Ishikawa (cell line): ENCODE measurements at regions not wholly inside any gene's neighbourhood (a gene's known extent, or its start where the extent isn't known, plus 50 kb on each side); places are given as distances from the start of the nearest gene placed in this dataset.

Experiments
- CEBPB ChIP-seq: IDR thresholded peaks from 2 replicates; pipeline ENCODE4 v1.6.1; 2012
- CREB1 ChIP-seq: IDR thresholded peaks from 2 replicates; pipeline ENCODE4 v1.6.1; 2012; ENCODE audit warnings: low read depth
- EGR1 ChIP-seq: IDR thresholded peaks from 2 replicates; pipeline ENCODE4 v1.6.1; 2012
- EP300 ChIP-seq: IDR thresholded peaks from 2 replicates; pipeline ENCODE4 v1.6.1; 2012; ENCODE audit warnings: borderline replicate concordance
- FOXM1 ChIP-seq: IDR thresholded peaks from 2 replicates; pipeline ENCODE4 v1.6.1; 2012; ENCODE audit warnings: low read depth, borderline replicate concordance
- NFIC ChIP-seq: IDR thresholded peaks from 2 replicates; pipeline ENCODE4 v1.6.1; 2012
- RAD21 ChIP-seq: IDR thresholded peaks from 2 replicates; pipeline ENCODE4 v1.6.1; 2012; ENCODE audit warnings: low read depth
- TAF1 ChIP-seq: IDR thresholded peaks from 2 replicates; pipeline ENCODE4 v1.6.1; 2012; ENCODE audit warnings: low read depth, mild to moderate bottlenecking
- TCF12 ChIP-seq: IDR thresholded peaks from 2 replicates; pipeline ENCODE4 v1.6.1; 2012; ENCODE audit warnings: low read depth
- TEAD4 ChIP-seq: IDR thresholded peaks from 2 replicates; pipeline ENCODE4 v1.6.1; 2012
- YY1 ChIP-seq: IDR thresholded peaks from 2 replicates; pipeline ENCODE4 v1.6.1; 2012; ENCODE audit warnings: low read depth
- ZBTB7A ChIP-seq: IDR thresholded peaks from 2 replicates; pipeline ENCODE4 v1.6.1; 2012; ENCODE audit warnings: low read depth
- TF ChIP-seq, protein P1 (sequence below): IDR thresholded peaks from 2 replicates; pipeline ENCODE4 v1.6.1; 2012
- TF ChIP-seq, protein P2 (sequence below): IDR thresholded peaks from 2 replicates; pipeline ENCODE4 v1.6.1; 2012; ENCODE audit warnings: low read depth, mild to moderate bottlenecking
- TF ChIP-seq, protein P3 (sequence below): IDR thresholded peaks from 2 replicates; pipeline ENCODE4 v1.6.1; 2012

DNA sequence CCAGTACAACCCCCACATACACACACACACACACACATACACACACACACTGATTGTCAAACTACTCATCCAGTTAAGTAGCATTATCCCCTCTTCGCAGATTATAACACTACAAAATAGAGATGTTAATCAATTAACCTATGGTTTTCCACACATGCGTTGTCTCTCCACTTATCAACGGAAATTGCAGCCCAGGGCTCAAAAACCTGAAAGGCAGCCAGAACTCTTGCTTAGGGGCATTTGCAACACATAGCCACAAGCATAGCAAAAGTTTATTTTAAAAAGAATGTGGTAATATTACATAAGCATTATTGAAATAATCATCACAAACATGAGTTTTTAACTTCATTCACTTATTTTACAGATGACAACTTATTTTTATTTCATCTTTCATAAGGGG lies 265.8 kb downstream of the SLC16A7 start:
- TF ChIP-seq, protein P1, sequence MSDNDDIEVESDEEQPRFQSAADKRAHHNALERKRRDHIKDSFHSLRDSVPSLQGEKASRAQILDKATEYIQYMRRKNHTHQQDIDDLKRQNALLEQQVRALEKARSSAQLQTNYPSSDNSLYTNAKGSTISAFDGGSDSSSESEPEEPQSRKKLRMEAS, result no peak
- TF ChIP-seq FOXM1, result no peak
- TF ChIP-seq, protein P2, sequence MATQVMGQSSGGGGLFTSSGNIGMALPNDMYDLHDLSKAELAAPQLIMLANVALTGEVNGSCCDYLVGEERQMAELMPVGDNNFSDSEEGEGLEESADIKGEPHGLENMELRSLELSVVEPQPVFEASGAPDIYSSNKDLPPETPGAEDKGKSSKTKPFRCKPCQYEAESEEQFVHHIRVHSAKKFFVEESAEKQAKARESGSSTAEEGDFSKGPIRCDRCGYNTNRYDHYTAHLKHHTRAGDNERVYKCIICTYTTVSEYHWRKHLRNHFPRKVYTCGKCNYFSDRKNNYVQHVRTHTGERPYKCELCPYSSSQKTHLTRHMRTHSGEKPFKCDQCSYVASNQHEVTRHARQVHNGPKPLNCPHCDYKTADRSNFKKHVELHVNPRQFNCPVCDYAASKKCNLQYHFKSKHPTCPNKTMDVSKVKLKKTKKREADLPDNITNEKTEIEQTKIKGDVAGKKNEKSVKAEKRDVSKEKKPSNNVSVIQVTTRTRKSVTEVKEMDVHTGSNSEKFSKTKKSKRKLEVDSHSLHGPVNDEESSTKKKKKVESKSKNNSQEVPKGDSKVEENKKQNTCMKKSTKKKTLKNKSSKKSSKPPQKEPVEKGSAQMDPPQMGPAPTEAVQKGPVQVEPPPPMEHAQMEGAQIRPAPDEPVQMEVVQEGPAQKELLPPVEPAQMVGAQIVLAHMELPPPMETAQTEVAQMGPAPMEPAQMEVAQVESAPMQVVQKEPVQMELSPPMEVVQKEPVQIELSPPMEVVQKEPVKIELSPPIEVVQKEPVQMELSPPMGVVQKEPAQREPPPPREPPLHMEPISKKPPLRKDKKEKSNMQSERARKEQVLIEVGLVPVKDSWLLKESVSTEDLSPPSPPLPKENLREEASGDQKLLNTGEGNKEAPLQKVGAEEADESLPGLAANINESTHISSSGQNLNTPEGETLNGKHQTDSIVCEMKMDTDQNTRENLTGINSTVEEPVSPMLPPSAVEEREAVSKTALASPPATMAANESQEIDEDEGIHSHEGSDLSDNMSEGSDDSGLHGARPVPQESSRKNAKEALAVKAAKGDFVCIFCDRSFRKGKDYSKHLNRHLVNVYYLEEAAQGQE, result no peak
- no peak for TF ChIP-seq EGR1
- no peak for TF ChIP-seq TEAD4
- no peak for TF ChIP-seq TAF1
- TF ChIP-seq ZBTB7A, result no peak
- no peak for TF ChIP-seq CEBPB
- TF ChIP-seq, protein P3, sequence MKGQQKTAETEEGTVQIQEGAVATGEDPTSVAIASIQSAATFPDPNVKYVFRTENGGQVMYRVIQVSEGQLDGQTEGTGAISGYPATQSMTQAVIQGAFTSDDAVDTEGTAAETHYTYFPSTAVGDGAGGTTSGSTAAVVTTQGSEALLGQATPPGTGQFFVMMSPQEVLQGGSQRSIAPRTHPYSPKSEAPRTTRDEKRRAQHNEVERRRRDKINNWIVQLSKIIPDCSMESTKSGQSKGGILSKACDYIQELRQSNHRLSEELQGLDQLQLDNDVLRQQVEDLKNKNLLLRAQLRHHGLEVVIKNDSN, result no peak
- TF ChIP-seq NFIC, result no peak
- TF ChIP-seq CREB1, result no peak
- TF ChIP-seq RAD21, result no peak

DNA sequence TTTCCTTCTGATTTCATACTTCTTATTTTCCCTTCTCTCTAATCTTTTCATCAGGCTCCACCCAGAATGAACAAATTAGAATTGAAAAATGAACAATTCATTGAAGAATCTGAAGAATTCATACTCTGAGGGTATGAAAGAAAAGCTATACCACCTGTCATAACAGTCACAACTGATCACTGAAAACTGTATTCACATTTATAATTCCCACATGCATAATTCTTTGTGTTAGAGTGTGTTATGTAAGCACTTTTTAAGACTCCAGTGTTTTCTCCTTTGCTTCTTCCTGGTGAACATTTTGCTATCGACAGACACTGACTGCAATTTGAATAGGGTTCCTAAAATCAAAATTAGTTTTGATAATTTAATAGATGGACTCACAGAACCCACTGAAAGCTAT lies 271.2 kb downstream of the SLC16A7 start:
- TF ChIP-seq TCF12, result no peak
- TF ChIP-seq, protein P1, result no peak
- TF ChIP-seq NFIC, result no peak
- no peak for TF ChIP-seq ZBTB7A
- TF ChIP-seq EGR1, result no peak
- TF ChIP-seq RAD21, result no peak
- no peak for TF ChIP-seq TAF1
- no peak for TF ChIP-seq YY1
- no peak for TF ChIP-seq FOXM1
- TF ChIP-seq, protein P3, result no peak
- TF ChIP-seq, protein P2, result no peak

DNA sequence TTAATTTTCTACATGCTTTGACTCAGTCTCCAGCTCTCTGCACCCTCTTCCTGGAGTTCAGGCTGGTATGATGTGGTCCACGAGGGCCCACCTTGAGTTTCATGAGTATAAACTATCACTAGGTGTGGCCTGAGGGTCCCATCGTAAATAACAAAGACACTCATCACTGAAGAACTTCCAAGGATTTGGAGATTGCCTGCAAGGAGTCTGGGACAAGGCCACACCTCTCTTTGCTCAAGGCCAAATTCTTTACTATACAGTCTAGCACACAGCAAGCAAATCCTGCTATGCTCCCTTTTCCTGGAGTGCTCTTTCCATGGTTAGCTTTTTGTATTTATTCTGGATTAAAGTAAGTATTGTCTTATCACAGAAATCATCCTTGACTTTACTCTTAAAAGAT lies 271.9 kb downstream of the SLC16A7 start:
- TF ChIP-seq YY1 (no peak), EP300 (no peak), CEBPB (no peak), CREB1 (no peak), NFIC (no peak), TAF1 (no peak), EGR1 (no peak), FOXM1 (no peak), TEAD4 (no peak), RAD21 (no peak)
- TF ChIP-seq, protein P3, result no peak
- TF ChIP-seq, protein P1, result no peak
- TF ChIP-seq, protein P2, result no peak

DNA sequence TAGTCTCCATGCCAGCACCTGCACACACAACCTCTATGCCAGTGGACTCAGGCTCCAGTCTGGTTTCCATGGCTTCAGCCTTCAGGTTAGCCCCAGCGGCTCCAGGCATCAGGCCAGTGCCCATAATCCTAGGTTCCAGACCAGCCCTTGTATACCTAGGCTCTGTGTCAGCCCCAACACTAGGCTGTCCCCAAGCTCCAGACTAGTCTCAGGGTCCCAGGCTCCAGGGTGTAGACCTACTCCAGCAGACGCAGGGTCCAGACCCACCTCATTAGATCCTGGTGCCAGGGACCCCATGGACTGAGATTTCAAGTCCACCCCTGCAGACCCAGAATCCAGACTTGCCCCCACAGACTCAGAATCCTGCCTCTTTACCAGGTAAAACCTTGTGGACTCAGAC lies 275.9 kb downstream of the SLC16A7 start:
- TF ChIP-seq CEBPB (no peak), EGR1 (no peak), NFIC (no peak), FOXM1 (no peak), YY1 (no peak), TAF1 (no peak)
- TF ChIP-seq, protein P3, result no peak
